Uterus (tissue), 3 donors: ENCODE measurements at regions not wholly inside any gene's neighbourhood (a gene's known extent, or its start where the extent isn't known, plus 50 kb on each side); places are given as distances from the start of the nearest gene placed in this dataset.

Source experiments
- DNase-seq, 2 donors: peaks; one replicate each; pipeline ENCODE4 v3.0.0-alpha.2; 2019 to 2020
- H3K27ac ChIP-seq, 2 donors: fragments of 200-600 bp; sonication (generic); 1 replicate in 1 of 2; 2 replicates in 1 of 2; pipeline ENCODE4 v1.5.1; 2016 to 2018
- H3K27me3 ChIP-seq, 2 donors: fragments of 200-600 bp; sonication (generic); one replicate each; pipeline ENCODE4 v1.5.1; 2018 to 2019; ENCODE audit warnings: control low read depth in 1 of 2
- H3K36me3 ChIP-seq, 2 donors: fragments of 200-600 bp; sonication (generic); one replicate each; pipeline ENCODE4 v1.5.1; 2019; ENCODE audit warnings: control low read depth in 1 of 2
- H3K4me1 ChIP-seq, 2 donors: fragments of 200-600 bp; sonication (generic); one replicate each; pipeline ENCODE4 v1.5.1; 2018 to 2019; ENCODE audit warnings: control low read depth in 1 of 2
- H3K4me3 ChIP-seq, 2 donors: fragments of 200-600 bp; sonication (generic); 1 replicate in 1 of 2; 2 replicates in 1 of 2; pipeline ENCODE4 v1.5.1; 2018 to 2019; ENCODE audit warnings: mild to moderate bottlenecking in 1 of 2
- H3K9me3 ChIP-seq, 2 donors: fragments of 200-600 bp; sonication (generic); one replicate each; pipeline ENCODE4 v1.5.1; 2019; ENCODE audit warnings: control low read depth in 1 of 2
- POLR2A ChIP-seq, 2 donors: fragments of 450-650 bp; IDR thresholded peaks; one replicate each; pipeline ENCODE4 v1.6.1; 2016; ENCODE audit warnings: antibody characterized with exemption in 2 of 2, mild to moderate bottlenecking in 1 of 2, moderate library complexity in 1 of 2
- intact Hi-C: fragments of 100-400 bp; cut with DNase I; formaldehyde crosslinking; loops from one replicate; pipeline ENCODE4 v1.15.1; 2023; ENCODE audit warnings: low total_unique reads
- TF ChIP-seq, protein P1 (sequence below), 4 experiments: fragments of 200-600 bp in 2 of 4; fragments of 450-650 bp in 2 of 4; sonication (generic) in 2 of 4; IDR thresholded peaks; one replicate each; pipeline ENCODE4 v1.5.1; 2016 to 2019; ENCODE audit warnings: antibody characterized with exemption in 4 of 4, mild to moderate bottlenecking in 2 of 4, moderate library complexity in 1 of 4
- donor health status: DM: yes; HTN: yes; CAD: no.

DNA sequence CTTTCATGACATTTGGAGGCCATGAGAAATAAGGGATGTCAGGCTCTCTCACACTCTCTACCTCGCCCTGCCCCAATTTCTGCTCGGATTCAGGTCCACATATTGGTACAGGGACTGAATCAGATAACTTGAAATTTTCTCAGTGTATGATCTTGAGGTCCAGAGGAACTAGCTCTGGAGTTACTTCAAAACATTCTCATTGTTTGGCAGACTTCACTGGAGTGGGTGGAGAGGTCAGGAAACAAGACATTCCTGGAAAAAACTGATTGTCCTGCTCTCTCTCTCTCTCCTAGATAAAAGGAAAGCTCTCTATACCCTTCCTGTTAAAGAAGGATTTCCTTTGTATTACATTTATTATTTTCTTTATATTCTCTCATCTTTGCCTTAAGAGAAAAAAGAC lies 428.1 kb upstream of the DACH1 start:
- Histone ChIP-seq H3K4me1 (no peaks in the 10 kb centered on the region), H3K27ac (no peak overlapping the region), H3K9me3 (no peaks in the 10 kb centered on the region), H3K4me3 (no peak overlapping the region), H3K27me3 (no peaks in the 10 kb centered on the region), H3K36me3 (no peaks in the 10 kb centered on the region)
- intact Hi-C loops: no loop called here
- no peak for DNase-seq
- TF ChIP-seq, protein P1, sequence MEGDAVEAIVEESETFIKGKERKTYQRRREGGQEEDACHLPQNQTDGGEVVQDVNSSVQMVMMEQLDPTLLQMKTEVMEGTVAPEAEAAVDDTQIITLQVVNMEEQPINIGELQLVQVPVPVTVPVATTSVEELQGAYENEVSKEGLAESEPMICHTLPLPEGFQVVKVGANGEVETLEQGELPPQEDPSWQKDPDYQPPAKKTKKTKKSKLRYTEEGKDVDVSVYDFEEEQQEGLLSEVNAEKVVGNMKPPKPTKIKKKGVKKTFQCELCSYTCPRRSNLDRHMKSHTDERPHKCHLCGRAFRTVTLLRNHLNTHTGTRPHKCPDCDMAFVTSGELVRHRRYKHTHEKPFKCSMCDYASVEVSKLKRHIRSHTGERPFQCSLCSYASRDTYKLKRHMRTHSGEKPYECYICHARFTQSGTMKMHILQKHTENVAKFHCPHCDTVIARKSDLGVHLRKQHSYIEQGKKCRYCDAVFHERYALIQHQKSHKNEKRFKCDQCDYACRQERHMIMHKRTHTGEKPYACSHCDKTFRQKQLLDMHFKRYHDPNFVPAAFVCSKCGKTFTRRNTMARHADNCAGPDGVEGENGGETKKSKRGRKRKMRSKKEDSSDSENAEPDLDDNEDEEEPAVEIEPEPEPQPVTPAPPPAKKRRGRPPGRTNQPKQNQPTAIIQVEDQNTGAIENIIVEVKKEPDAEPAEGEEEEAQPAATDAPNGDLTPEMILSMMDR (IDR thresholded peaks at IDR 0.05): no peak
- TF ChIP-seq POLR2A (IDR thresholded peaks at IDR 0.05): no peak

DNA sequence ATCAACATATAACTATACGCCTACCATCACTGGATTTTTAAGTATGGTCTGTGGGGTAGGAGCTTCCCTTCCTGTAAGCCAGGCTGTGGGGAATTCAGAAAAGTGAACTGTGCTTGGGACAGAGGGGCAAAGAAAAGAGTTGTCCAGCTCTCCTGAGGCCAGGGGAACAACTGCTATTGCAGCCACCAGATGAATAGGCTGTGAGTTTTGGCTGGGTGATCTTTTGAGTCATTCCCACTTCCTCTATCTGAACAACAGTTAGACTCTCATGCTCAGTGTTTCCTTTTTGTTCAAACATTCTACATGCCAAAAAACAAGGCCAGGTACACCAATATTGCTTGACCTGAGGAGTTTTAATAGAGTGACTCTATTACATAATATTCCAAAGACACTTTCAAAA lies 426.2 kb upstream of the DACH1 start:
- H3K27me3 ChIP-seq: no peaks in the 10 kb centered on the region
- H3K36me3 ChIP-seq: no peaks in the 10 kb centered on the region
- no peak overlapping the region for H3K27ac ChIP-seq
- no peaks in the 10 kb centered on the region for H3K4me1 ChIP-seq
- TF ChIP-seq, protein P1 (IDR thresholded peaks at IDR 0.05): no peak
- TF ChIP-seq POLR2A (IDR thresholded peaks at IDR 0.05): no peak
- DNase-seq: no peak
- no peak overlapping the region for H3K4me3 ChIP-seq
- no peaks in the 10 kb centered on the region for H3K9me3 ChIP-seq
- intact Hi-C loops: no loop called here

DNA sequence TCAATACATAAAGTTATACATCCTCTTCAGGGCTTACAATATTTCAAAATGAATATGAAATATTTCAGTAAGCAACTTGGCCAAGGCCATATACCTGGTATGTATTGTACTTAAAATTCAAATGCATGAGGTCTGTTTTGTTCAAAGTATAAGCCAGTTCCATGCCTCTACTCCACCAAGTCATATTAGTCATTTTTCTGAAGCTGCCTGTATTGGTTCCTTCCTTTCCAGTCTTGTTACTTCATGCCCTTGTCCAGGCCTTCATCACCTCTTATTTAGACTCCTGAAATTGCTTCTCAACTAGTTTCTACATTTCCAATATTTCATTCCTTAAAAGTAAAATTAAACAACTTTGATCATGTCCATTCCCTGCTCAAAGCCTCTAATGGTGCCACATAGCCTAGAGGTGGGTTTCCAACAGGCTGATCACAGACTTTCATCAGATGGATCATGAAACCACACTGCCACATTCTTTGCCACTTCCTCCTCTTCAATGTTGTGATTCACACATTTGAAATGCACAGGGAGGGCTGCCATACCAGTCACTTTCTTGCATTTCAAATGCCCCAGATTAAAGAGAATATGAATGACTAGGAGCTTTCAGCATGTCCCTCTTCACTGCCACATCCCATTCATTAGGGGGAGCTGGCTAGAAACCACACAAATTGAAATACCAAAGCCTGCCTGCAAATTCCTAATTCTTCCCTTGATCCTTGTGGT lies 424.1 kb upstream of the DACH1 start:
- H3K4me1 ChIP-seq: no peaks in the 10 kb centered on the region
- H3K36me3 ChIP-seq: no peaks in the 10 kb centered on the region
- TF ChIP-seq, protein P1 (IDR thresholded peaks at IDR 0.05): no peak
- TF ChIP-seq POLR2A (IDR thresholded peaks at IDR 0.05): no peak
- no peaks in the 10 kb centered on the region for H3K27me3 ChIP-seq
- intact Hi-C loops: no loop called here
- no peak overlapping the region for H3K27ac ChIP-seq
- DNase-seq: no peak
- no peaks in the 10 kb centered on the region for H3K9me3 ChIP-seq
- no peak overlapping the region for H3K4me3 ChIP-seq

DNA sequence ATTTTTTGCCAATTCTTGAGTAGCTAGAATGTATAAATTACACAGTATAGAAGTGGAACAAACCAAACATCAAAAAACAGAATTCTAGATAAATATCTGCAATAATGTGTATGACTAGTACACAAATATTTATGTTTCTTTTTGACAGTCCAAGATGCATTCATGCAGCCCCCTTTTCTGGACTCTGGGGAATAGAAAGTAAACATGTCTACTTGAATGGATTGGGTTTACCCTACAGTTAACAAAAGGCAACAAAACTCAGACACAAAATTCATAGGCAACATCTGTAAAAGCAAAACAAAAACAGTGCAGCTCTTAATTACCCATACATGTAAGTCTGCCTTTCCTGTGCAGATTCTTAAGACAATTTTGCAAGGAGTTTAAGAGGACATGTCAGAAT lies 419.4 kb upstream of the DACH1 start:
- Histone ChIP-seq H3K27me3 (no peaks in the 10 kb centered on the region), H3K27ac (no peak overlapping the region), H3K36me3 (no peaks in the 10 kb centered on the region), H3K4me3 (no peak overlapping the region), H3K9me3 (no peaks in the 10 kb centered on the region), H3K4me1 (no peaks in the 10 kb centered on the region)
- intact Hi-C loops: no loop called here
- no peak for DNase-seq
- TF ChIP-seq, protein P1 (IDR thresholded peaks at IDR 0.05): no peak
- TF ChIP-seq POLR2A (IDR thresholded peaks at IDR 0.05): no peak

DNA sequence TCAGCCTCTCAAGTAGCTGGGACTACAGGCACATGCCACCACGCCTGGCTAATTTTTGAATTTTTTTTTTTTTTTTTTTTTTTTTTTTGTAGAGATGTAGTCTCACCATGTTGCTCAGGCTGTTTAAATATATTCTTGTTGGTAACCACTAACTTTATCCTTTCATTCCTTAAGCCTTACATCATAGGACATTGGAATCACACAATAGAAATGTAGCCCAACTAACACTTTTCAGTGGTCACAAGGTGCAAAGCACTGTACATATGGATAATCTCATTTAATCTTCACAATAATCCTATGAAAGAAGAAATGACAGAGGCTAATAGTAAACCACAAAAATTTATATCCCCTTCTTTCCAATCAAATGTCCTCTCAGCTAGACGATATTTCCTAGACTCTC lies 417.8 kb upstream of the DACH1 start:
- no peak for DNase-seq
- no peak for TF ChIP-seq POLR2A (IDR thresholded peaks at IDR 0.05)
- TF ChIP-seq, protein P1 (IDR thresholded peaks at IDR 0.05): no peak

More for the DNA sequence above, 417.8 kb upstream of the DACH1 start:
- H3K27ac ChIP-seq: no peak overlapping the region
- intact Hi-C loops: no loop called here
- H3K36me3 ChIP-seq: no peaks in the 10 kb centered on the region
- H3K4me1 ChIP-seq: no peaks in the 10 kb centered on the region
- H3K27me3 ChIP-seq: peaks cover 0 to 3% of the 10 kb centered on the region in 2 donors
- no peak overlapping the region for H3K4me3 ChIP-seq
- H3K9me3 ChIP-seq: no peaks in the 10 kb centered on the region
